CD4-positive, CD25-positive, alpha-beta regulatory T cell (primary cell): ENCODE measurements at regions not wholly inside any gene's neighbourhood (a gene's known extent, or its start where the extent isn't known, plus 50 kb on each side); places are given as distances from the start of the nearest gene placed in this dataset.
"Not testable (repeated sequence)": the region's sequence is repeated elsewhere in the genome, so short reads cannot be mapped to it uniquely, and the experiment has no call there.

Source experiments
- ATAC-seq, 2 donors: fragments of 150-1000 bp; cut with Tn5 transposase; one replicate each; pipeline ENCODE4 v1.10.0; 2021; ENCODE audit warnings: low read depth in 2 of 2, moderate number of reproducible peaks in 2 of 2, moderate library complexity in 1 of 2
- DNase-seq, 3 donors: peaks; one replicate each; pipeline versions ENCODE4 v3.0.0 to v3.0.0-alpha.2; 2012 to 2022; ENCODE audit warnings: mixed read lengths in 1 of 3
- H3K27ac ChIP-seq: one replicate; pipeline ENCODE4 v1.7.0; 2013; ENCODE audit warnings: mild to moderate bottlenecking, low read length; ENCODE audit not compliant: insufficient read depth, poor library complexity, severe bottlenecking
- H3K27me3 ChIP-seq: one replicate; pipeline ENCODE4 v1.7.0; 2013; ENCODE audit warnings: low read length; ENCODE audit not compliant: control insufficient read depth, insufficient read depth
- H3K36me3 ChIP-seq: one replicate; pipeline ENCODE4 v1.7.0; 2013; ENCODE audit warnings: mild to moderate bottlenecking, low read length, moderate library complexity; ENCODE audit not compliant: control insufficient read depth, insufficient read depth
- H3K4me1 ChIP-seq: 2 replicates; pipeline ENCODE4 v1.7.0; 2013; ENCODE audit warnings: mild to moderate bottlenecking, low read length; ENCODE audit not compliant: insufficient read depth, control insufficient read depth, poor library complexity, severe bottlenecking
- H3K4me3 ChIP-seq: one replicate; pipeline ENCODE4 v1.7.0; 2013; ENCODE audit warnings: low read depth, mild to moderate bottlenecking, low read length, moderate library complexity
- H3K9me3 ChIP-seq, 2 experiments: 1 replicate in 1 of 2; 2 replicates in 1 of 2; pipeline ENCODE4 v1.7.0; 2013; ENCODE audit warnings: low read length in 2 of 2, mild to moderate bottlenecking in 1 of 2, moderate library complexity in 1 of 2; ENCODE audit not compliant: control insufficient read depth in 2 of 2
- H3K27ac Mint-ChIP-seq, 3 donors: one replicate each; pipeline ENCODE4 v1.8.0; 2020 to 2022; ENCODE audit warnings: mild to moderate bottlenecking in 3 of 3, mixed read lengths in 3 of 3, moderate library complexity in 2 of 3
- H3K27me3 Mint-ChIP-seq: one replicate; pipeline ENCODE4 v1.8.0; 2022; ENCODE audit warnings: mild to moderate bottlenecking, mixed read lengths
- H3K36me3 Mint-ChIP-seq: one replicate; pipeline ENCODE4 v1.8.0; 2020; ENCODE audit warnings: mixed read lengths
- H3K4me1 Mint-ChIP-seq, 4 donors: one replicate each; pipeline ENCODE4 v1.8.0; 2020 to 2022; ENCODE audit warnings: mixed read lengths in 4 of 4, mild to moderate bottlenecking in 1 of 4
- H3K4me3 Mint-ChIP-seq, 4 donors: one replicate each; pipeline ENCODE4 v1.8.0; 2020 to 2022; ENCODE audit warnings: mild to moderate bottlenecking in 4 of 4, mixed read lengths in 4 of 4, moderate library complexity in 3 of 4
- H3K9me3 Mint-ChIP-seq, 7 donors: one replicate each; pipeline ENCODE4 v1.8.0; 2020 to 2022; ENCODE audit warnings: mixed read lengths in 7 of 7, mild to moderate bottlenecking in 3 of 7, moderate library complexity in 2 of 7

DNA sequence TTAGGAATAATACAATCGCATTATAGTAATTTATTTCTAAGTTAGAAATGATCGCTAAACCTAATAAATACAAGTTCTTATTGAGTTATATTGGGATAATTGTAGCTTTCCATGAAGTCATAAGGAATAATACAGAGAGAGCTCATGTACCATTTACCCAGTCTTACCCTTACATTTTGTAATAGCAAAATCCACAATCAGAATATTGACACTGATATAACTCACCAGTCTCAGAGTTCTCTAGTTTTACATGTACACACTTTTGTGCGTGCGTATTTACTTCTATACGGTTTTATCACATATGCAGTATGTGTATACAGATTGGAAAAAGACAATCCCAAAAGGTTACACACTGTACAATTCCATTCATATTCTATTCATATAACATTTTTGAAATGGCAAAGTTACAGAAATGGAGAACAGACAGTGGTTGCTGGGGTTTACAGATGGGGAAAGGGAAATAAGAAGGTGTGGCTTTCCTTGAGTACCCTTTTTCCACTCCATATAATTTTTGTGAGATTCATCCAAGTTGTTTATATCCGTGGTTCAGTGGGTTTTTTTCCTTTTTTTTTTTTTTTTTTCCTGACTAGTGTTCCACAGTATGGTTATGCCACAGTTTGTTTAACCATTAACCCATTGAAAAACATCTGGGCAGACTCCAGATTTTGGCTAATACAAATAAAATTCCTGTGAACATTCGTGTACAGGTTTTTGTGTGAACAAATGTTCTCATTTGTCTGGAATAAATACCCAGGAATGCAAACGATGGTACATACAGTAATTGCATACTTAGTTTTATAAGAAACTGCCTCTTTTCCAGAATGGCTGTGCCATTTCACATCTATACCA is 117.2 kb downstream of the HNMT start:
- H3K36me3 ChIP-seq, result no peaks in the 10 kb centered on the region
- DNase-seq (no peak), ATAC-seq (no peak)
- Mint-ChIP-seq H3K9me3 (peaks cover 0 to 5% (median 1%) of the 10 kb centered on the region in 7 donors), H3K36me3 (no peaks in the 10 kb centered on the region), H3K4me3 (no peak overlapping the region), H3K27ac (no peak overlapping the region), H3K27me3 (no peaks in the 10 kb centered on the region), H3K4me1 (no peaks in the 10 kb centered on the region)
- H3K27ac ChIP-seq, result no peak overlapping the region
- H3K4me3 ChIP-seq, result no peak overlapping the region
- no peaks in the 10 kb centered on the region for H3K27me3 ChIP-seq
- no peaks in the 10 kb centered on the region for H3K9me3 ChIP-seq
- no peaks in the 10 kb centered on the region for H3K4me1 ChIP-seq

DNA sequence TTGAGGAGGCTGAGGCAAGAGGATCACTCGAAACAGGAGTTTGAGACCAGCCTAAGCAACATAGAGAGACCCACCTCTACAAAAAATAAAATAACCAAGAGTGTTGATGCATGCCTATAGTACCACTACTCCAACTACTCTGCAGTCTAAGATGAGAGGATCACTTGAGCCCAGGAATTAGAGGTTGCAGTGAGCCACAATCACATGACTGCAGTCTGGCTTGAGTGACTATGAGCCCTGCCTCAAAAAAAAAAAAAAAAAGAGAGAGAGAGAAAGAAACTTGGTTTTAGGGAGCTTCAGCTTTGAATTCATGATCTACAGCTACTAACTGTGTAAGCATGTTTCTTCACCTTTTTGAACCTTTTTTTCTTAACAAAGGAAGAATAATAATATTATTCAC is 119.9 kb downstream of the HNMT start:
- Mint-ChIP-seq H3K9me3 (peaks cover 0 to 3% (median 0%) of the 10 kb centered on the region in 7 donors), H3K4me1 (no peaks in the 10 kb centered on the region), H3K27me3 (no peaks in the 10 kb centered on the region), H3K4me3 (no peak overlapping the region), H3K27ac (no peak overlapping the region), H3K36me3 (no peaks in the 10 kb centered on the region)
- no peak overlapping the region for H3K4me3 ChIP-seq
- no peaks in the 10 kb centered on the region for H3K9me3 ChIP-seq
- H3K27me3 ChIP-seq, result no peaks in the 10 kb centered on the region
- H3K4me1 ChIP-seq, result no peaks in the 10 kb centered on the region
- H3K36me3 ChIP-seq, result no peaks in the 10 kb centered on the region
- no peak overlapping the region for H3K27ac ChIP-seq
- DNase-seq (no peak), ATAC-seq (no peak)

DNA sequence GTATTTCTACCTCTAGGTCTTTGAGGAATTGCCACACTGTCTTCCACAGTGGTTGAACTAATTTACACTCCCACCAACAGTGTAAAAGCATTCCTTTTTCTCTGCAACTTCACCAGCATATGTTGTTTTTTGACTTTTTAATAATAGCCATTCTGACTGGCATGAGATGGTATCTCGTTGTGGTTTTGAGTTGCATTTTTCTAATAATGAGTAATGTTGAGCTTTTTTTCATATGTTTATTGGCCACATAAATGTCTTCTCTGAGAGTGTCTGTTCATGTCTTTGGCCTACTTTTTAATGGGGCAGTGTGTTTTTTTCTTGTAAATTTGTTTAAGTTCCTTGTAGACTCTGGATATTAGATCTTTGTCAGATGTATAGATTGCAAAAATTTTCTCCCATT is 121.2 kb downstream of the HNMT start:
- not testable (repeated sequence) for H3K9me3 ChIP-seq, H3K27ac ChIP-seq, DNase-seq, H3K27me3 ChIP-seq, H3K9me3 Mint-ChIP-seq, H3K27ac Mint-ChIP-seq, H3K36me3 Mint-ChIP-seq, H3K4me1 Mint-ChIP-seq, H3K4me1 ChIP-seq, H3K4me3 ChIP-seq, H3K27me3 Mint-ChIP-seq, ATAC-seq, H3K36me3 ChIP-seq, H3K4me3 Mint-ChIP-seq

DNA sequence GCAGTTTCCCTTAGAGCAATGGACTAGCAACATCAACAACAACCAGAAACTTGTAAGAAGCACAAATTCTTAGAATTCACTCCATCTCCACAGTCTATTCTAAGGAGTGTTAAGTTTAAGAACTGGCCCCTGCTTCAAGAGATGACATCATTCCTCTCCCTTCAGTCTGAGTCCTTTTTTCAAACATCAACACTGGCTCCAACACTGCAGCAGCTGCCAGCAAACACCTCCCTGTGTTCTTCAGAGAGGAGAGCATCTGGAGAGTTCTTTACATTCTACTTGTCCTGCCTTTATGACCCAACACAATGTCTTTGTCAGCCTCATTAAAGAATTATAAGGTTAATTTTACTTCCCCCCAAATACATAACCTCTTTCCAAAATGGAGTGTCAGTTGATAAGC is 122.3 kb downstream of the HNMT start:
- Histone ChIP-seq H3K27me3 (no peaks in the 10 kb centered on the region), H3K27ac (no peak overlapping the region), H3K4me3 (no peak overlapping the region), H3K9me3 (no peaks in the 10 kb centered on the region), H3K4me1 (no peaks in the 10 kb centered on the region), H3K36me3 (no peaks in the 10 kb centered on the region)
- ATAC-seq (no peak), DNase-seq (no peak)
- Mint-ChIP-seq H3K27ac (no peak overlapping the region), H3K4me1 (no peaks in the 10 kb centered on the region), H3K27me3 (no peaks in the 10 kb centered on the region), H3K9me3 (peaks cover 0 to 3% (median 0%) of the 10 kb centered on the region in 7 donors), H3K36me3 (no peaks in the 10 kb centered on the region), H3K4me3 (no peak overlapping the region)

DNA sequence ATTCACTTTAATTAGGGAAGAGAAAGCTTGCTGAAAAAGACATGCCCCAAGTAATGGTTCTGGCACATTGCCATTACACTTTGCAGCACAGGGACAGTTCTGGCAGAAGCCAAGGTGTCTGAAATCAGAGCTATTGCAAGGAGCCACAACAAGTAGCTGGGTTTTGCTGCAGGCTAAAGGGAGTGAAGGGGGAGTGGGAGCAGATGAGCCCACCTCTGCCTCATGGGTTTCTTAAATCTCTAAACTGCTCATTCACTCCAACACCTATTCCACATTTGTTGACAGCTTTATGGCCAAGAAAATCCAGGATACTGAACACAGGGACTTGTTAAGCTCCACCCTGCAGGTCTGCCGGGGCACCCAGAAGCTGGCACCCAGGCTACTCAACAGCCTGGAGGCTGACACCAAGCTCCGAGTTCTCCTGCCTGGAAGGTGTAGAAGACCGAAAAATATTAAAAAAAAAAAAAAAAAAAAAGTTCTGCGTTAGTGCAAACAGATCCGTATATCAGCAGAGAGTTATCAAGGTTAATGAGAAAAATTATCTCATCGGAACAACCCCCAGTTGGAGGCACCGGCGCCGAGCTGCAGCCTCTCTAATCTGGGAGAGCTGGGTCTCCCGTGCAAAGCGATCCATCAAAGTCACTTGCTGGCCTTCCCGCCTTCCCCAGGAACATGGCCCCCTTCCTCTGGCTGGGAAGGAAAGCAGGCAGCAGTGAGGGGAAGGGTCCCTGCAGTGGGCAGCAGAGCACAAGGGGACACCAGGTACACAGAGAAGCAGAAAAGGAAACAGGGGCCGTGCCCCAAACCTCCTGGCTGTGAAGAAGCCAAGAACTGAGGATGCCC is 123.7 kb downstream of the HNMT start:
- Histone ChIP-seq H3K27ac (no peak overlapping the region), H3K4me1 (no peaks in the 10 kb centered on the region), H3K36me3 (no peaks in the 10 kb centered on the region), H3K9me3 (no peaks in the 10 kb centered on the region), H3K27me3 (no peaks in the 10 kb centered on the region), H3K4me3 (no peak overlapping the region)
- ATAC-seq (no peak), DNase-seq (no peak)
- no peaks in the 10 kb centered on the region for H3K27me3 Mint-ChIP-seq
- peaks cover 0 to 3% (median 0%) of the 10 kb centered on the region in 7 donors for H3K9me3 Mint-ChIP-seq
- H3K4me3 Mint-ChIP-seq, result peak overlapping the region in 1 of 4 donors; percentile 21
- H3K27ac Mint-ChIP-seq, result no peak overlapping the region
- H3K4me1 Mint-ChIP-seq, result no peaks in the 10 kb centered on the region
- no peaks in the 10 kb centered on the region for H3K36me3 Mint-ChIP-seq

DNA sequence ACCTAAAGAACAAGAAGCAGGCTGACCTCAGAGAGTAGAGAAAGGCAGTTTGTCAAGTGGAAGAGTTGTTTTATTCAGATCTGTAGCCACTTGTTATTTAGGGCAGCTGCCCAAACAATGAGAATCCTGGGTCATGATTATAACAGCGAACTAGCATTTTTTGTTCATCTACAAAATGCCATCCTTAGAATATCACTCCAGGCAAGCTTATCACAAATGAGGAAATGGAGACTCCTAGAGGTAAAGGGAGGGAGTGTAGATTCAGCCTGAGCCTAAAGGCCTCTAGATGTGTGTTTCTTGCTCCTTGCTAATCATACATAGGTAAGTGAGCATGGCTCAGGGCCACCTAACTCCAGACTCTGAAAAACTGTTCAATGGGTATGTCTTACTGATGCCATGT is 126.1 kb downstream of the HNMT start:
- Mint-ChIP-seq H3K36me3 (no peaks in the 10 kb centered on the region), H3K9me3 (peaks cover 0 to 3% (median 0%) of the 10 kb centered on the region in 7 donors), H3K27me3 (no peaks in the 10 kb centered on the region), H3K4me1 (no peaks in the 10 kb centered on the region), H3K4me3 (no peak overlapping the region), H3K27ac (no peak overlapping the region)
- DNase-seq (peak in 1 of 3 donors; percentile 0), ATAC-seq (no peak)
- no peaks in the 10 kb centered on the region for H3K4me1 ChIP-seq
- no peaks in the 10 kb centered on the region for H3K27me3 ChIP-seq
- no peak overlapping the region for H3K4me3 ChIP-seq
- no peak overlapping the region for H3K27ac ChIP-seq
- H3K36me3 ChIP-seq, result no peaks in the 10 kb centered on the region
- no peaks in the 10 kb centered on the region for H3K9me3 ChIP-seq

DNA sequence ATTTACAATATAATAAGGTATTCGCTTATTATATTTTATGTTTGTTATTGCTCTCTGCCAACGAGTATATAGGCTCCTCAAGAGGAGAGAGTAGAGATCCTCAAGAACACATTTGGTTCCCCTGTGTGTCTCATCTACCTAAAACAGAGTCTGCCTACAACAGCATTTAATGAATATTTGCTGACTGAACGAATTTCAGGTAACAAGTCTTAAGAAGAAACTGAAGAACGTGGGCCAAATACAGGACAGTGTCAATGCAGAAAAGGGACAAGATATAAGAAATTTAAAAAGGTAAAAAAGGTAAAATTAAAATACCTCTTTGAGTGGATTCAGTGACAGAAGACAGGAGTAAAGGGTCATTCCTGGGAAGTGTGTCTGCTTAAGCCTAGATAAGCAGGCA is 129.2 kb downstream of the HNMT start:
- no peak overlapping the region for H3K27ac ChIP-seq
- H3K4me3 ChIP-seq, result no peak overlapping the region
- no peaks in the 10 kb centered on the region for H3K9me3 ChIP-seq
- ATAC-seq (no peak), DNase-seq (no peak)
- H3K36me3 ChIP-seq, result no peaks in the 10 kb centered on the region
- Mint-ChIP-seq H3K4me3 (no peak overlapping the region), H3K27me3 (no peaks in the 10 kb centered on the region), H3K36me3 (no peaks in the 10 kb centered on the region), H3K4me1 (no peaks in the 10 kb centered on the region), H3K9me3 (peaks cover 0 to 4% (median 0%) of the 10 kb centered on the region in 7 donors), H3K27ac (no peak overlapping the region)
- H3K27me3 ChIP-seq, result no peaks in the 10 kb centered on the region
- no peaks in the 10 kb centered on the region for H3K4me1 ChIP-seq
